Body of pancreas (tissue), 4 donors: ENCODE measurements at regions not wholly inside any gene's neighbourhood (a gene's known extent, or its start where the extent isn't known, plus 50 kb on each side); places are given as distances from the start of the nearest gene placed in this dataset.

ENCODE experiments used
- ATAC-seq: fragments of 150-250 bp; one replicate; pipeline ENCODE4 v1.9.1; 2016
- DNase-seq, 4 donors: peaks; one replicate each; pipeline ENCODE4 v3.0.0-alpha.2; 2019
- H3K27ac ChIP-seq, 4 donors: fragments of 200-600 bp; sonication (generic); 1 replicate in 3 of 4; 2 replicates in 1 of 4; pipeline versions ENCODE4 v1.5.1 to v1.6.1; 2016 to 2019; ENCODE audit warnings: mild to moderate bottlenecking in 1 of 4, mixed read lengths in 1 of 4, moderate library complexity in 1 of 4
- H3K27me3 ChIP-seq, 2 donors: fragments of 200-600 bp; sonication (generic); one replicate each; pipeline ENCODE4 v1.6.0; 2016; ENCODE audit warnings: mild to moderate bottlenecking in 1 of 2
- H3K36me3 ChIP-seq, 2 donors: fragments of 200-600 bp; sonication (generic); replicated peaks in 1 of 2; 2 replicates each; pipeline ENCODE4 v1.5.1; 2016; ENCODE audit warnings: low read depth in 2 of 2; ENCODE audit not compliant: insufficient read depth in 1 of 2
- H3K4me1 ChIP-seq: fragments of 200-600 bp; sonication (generic); one replicate; pipeline ENCODE4 v1.6.0; 2016
- H3K4me3 ChIP-seq, 2 donors: fragments of 200-600 bp; sonication (generic); 1 replicate in 1 of 2; 2 replicates in 1 of 2; pipeline ENCODE4 v1.5.1; 2016 to 2019
- H3K9me3 ChIP-seq, 3 donors: fragments of 200-600 bp; sonication (generic); 1 replicate in 2 of 3; 2 replicates in 1 of 3; pipeline ENCODE4 v1.5.1; 2016
- POLR2A ChIP-seq, 3 donors: fragments of 450-650 bp; IDR thresholded peaks; one replicate each; pipeline ENCODE4 v1.6.1; 2016; ENCODE audit warnings: antibody characterized with exemption in 3 of 3, mild to moderate bottlenecking in 2 of 3
- WGBS, 2 donors: methylation state at CpG; one replicate each; pipeline ENCODE4 v1.1.5; 2017; 5-methylcytosine and 5-hydroxymethylcytosine counted together
- intact Hi-C: fragments of 100-400 bp; cut with DNase I; formaldehyde crosslinking; loops from one replicate; pipeline ENCODE4 v1.15.1; 2023
- TF ChIP-seq, protein P1 (sequence below), 7 experiments: fragments of 450-650 bp in 4 of 7; fragments of 200-600 bp in 3 of 7; sonication (generic) in 3 of 7; IDR thresholded peaks; one replicate each; pipeline ENCODE4 v1.5.1; 2016 to 2019; ENCODE audit warnings: antibody characterized with exemption in 7 of 7

DNA sequence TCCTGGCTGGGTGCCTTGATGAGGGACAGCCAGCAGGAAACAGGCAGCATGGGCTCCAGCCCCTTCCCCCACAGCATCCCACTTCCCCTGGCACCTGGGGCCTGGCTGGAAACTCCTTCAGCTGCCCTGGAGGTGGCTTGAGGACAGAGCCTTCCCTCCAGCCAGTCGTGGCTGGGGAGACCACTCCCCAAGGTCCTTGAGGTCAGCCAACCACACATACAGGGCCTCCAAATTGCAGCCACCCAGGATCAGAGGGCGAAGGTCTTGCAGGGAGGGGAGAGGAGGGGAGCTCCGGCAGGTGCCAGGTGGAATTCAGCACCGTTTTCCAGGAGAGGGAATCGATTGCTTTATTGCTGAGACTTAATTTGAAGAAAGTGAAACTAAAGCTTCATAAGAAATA is 280.4 kb downstream of the PBX3 start:
- intact Hi-C loops: no loop called here
- TF ChIP-seq, protein P1, sequence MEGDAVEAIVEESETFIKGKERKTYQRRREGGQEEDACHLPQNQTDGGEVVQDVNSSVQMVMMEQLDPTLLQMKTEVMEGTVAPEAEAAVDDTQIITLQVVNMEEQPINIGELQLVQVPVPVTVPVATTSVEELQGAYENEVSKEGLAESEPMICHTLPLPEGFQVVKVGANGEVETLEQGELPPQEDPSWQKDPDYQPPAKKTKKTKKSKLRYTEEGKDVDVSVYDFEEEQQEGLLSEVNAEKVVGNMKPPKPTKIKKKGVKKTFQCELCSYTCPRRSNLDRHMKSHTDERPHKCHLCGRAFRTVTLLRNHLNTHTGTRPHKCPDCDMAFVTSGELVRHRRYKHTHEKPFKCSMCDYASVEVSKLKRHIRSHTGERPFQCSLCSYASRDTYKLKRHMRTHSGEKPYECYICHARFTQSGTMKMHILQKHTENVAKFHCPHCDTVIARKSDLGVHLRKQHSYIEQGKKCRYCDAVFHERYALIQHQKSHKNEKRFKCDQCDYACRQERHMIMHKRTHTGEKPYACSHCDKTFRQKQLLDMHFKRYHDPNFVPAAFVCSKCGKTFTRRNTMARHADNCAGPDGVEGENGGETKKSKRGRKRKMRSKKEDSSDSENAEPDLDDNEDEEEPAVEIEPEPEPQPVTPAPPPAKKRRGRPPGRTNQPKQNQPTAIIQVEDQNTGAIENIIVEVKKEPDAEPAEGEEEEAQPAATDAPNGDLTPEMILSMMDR (IDR thresholded peaks at IDR 0.05): no peak
- TF ChIP-seq POLR2A (IDR thresholded peaks at IDR 0.05): no peak
- ATAC-seq (no peak), DNase-seq (no peak)
- Histone ChIP-seq H3K27ac (no peak overlapping the region), H3K36me3 (no peaks in the 10 kb centered on the region), H3K4me1 (no peaks in the 10 kb centered on the region), H3K27me3 (no peaks in the 10 kb centered on the region), H3K9me3 (no peaks in the 10 kb centered on the region), H3K4me3 (no peak overlapping the region)
- WGBS, 2 donors: 10 to 27% methylated on average over 4 to 5 of the region's 5 CpGs

DNA sequence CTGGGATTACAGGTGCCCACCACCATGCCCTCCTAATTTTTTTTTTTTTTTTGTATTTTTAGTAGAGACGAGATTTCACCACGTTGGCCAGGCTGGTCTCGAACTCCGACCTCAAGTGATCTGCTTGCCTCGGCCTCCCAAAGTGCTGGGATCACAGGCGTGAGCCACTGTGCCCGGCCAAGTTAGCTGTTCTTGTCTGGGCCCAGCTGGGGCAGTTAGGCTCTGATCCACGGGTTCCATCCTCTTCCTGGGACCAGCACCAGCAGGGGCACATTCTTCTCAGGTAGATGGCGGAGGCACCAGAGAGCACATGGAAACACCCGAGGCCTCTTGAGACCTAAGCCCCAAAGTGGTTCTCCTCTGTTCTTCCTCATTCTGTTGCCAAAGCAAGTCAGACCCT is 281.6 kb downstream of the PBX3 start:
- Histone ChIP-seq H3K36me3 (no peaks in the 10 kb centered on the region), H3K27me3 (no peaks in the 10 kb centered on the region), H3K9me3 (no peaks in the 10 kb centered on the region), H3K27ac (no peak overlapping the region), H3K4me3 (no peak overlapping the region), H3K4me1 (no peaks in the 10 kb centered on the region)
- no peak for TF ChIP-seq POLR2A (IDR thresholded peaks at IDR 0.05)
- TF ChIP-seq, protein P1 (IDR thresholded peaks at IDR 0.05): no peak
- no peak for DNase-seq
- ATAC-seq: no peak
- intact Hi-C loops: no loop called here
- WGBS, 2 donors: 88 to 93% methylated on average over 9 to 10 of the region's 10 CpGs

DNA sequence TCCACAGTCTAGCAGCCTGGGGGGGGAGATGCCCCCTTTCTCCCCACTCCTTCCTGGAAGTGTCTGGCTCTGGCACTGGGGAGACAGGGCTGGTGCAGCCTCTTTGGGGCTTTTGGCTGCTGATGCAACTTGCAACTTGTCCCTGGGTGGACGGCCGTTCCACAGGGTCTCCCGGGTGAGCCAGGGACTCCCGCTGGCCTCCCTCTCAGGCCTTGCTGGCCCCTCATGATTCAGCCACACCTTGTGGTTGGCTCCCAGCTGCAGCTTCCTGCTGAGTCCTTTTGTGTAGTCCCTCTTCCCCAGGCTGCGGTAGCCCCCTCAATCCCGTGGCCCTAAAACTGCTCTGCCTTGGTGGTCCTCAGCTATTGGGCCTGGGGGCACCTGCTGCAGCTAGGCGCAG is 283.5 kb downstream of the PBX3 start:
- no peaks in the 10 kb centered on the region for H3K4me1 ChIP-seq
- no peaks in the 10 kb centered on the region for H3K9me3 ChIP-seq
- no peak overlapping the region for H3K4me3 ChIP-seq
- DNase-seq (no peak), ATAC-seq (no peak)
- WGBS, 2 donors: 60 to 80% methylated on average over 1 to 7 of the region's 7 CpGs
- intact Hi-C loops: no loop called here
- no peak overlapping the region for H3K27ac ChIP-seq
- H3K27me3 ChIP-seq: no peaks in the 10 kb centered on the region
- no peak for TF ChIP-seq POLR2A (IDR thresholded peaks at IDR 0.05)
- TF ChIP-seq, protein P1 (IDR thresholded peaks at IDR 0.05): no peak
- no peaks in the 10 kb centered on the region for H3K36me3 ChIP-seq

DNA sequence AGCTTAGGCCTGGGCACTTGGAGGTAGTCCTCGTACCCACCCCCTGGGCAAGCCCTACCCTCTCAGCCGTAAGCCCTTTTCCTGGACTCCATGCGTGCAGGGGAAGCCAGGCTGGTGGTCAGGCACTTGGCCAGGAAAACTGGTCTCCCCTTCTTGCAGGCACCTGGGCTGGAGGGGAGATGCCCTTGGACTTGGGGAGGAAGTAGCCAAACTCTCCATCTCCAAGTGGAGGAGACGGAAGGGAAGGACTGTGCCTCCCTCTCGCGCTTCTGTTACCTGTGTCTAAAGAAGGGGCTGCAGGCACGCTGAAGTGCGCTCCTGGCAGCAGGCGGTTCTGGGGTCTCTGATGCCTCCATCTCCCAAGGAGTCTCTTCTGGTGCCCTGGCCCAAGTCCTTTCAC is 283.9 kb downstream of the PBX3 start:
- TF ChIP-seq POLR2A (IDR thresholded peaks at IDR 0.05): no peak
- TF ChIP-seq, protein P1 (IDR thresholded peaks at IDR 0.05): no peak
- no peak overlapping the region for H3K27ac ChIP-seq
- no peak overlapping the region for H3K4me3 ChIP-seq
- intact Hi-C loops: no loop called here
- 76 to 90% methylated on average over 7 to 9 of the region's 9 CpGs for WGBS, 2 donors
- no peaks in the 10 kb centered on the region for H3K9me3 ChIP-seq
- DNase-seq (no peak), ATAC-seq (no peak)
- no peaks in the 10 kb centered on the region for H3K4me1 ChIP-seq
- H3K27me3 ChIP-seq: no peaks in the 10 kb centered on the region
- H3K36me3 ChIP-seq: no peaks in the 10 kb centered on the region

DNA sequence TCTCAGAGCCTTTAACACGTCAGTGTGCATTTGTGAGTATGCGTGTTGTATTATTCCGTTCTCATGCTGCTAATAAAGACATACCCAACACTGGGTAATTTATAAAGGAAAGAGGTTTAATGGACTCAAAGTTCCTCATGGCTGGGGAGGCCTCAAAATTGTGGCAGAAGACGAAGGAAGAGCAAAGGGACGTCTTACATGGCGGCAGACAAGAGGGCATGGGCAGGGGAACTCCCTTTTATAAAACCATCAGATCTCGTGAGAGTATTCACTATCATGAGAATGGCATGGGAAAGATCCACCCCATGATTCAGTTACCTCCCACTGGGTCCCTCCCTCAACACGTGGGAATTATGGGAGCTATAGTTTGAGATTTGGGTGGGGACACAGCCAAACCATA is 285.0 kb downstream of the PBX3 start:
- H3K9me3 ChIP-seq: no peaks in the 10 kb centered on the region
- ATAC-seq (no peak), DNase-seq (no peak)
- H3K4me3 ChIP-seq: no peak overlapping the region
- 67 to 72% methylated on average over 8 of the region's 8 CpGs for WGBS, 2 donors
- no peaks in the 10 kb centered on the region for H3K36me3 ChIP-seq
- intact Hi-C loops: no loop called here
- no peaks in the 10 kb centered on the region for H3K4me1 ChIP-seq
- no peak for TF ChIP-seq POLR2A (IDR thresholded peaks at IDR 0.05)
- TF ChIP-seq, protein P1 (IDR thresholded peaks at IDR 0.05): no peak
- H3K27ac ChIP-seq: no peak overlapping the region
- no peaks in the 10 kb centered on the region for H3K27me3 ChIP-seq
